SU-DHL-6 (cell line): ENCODE measurements at regions not wholly inside any gene's neighbourhood (a gene's known extent, or its start where the extent isn't known, plus 50 kb on each side); places are given as distances from the start of the nearest gene placed in this dataset.

Experiments
- CTCF ChIP-seq: fragments of 200-600 bp; sonication (generic); IDR thresholded peaks from one replicate; pipeline ENCODE4 v1.5.1; 2017; ENCODE audit warnings: antibody characterized with exemption, mild to moderate bottlenecking, low read length, moderate library complexity; ENCODE audit not compliant: insufficient read depth, poor library complexity, severe bottlenecking
- EZH2phosphoT487 ChIP-seq: fragments of 200-600 bp; sonication (generic), shearing (Covaris generic); conservative IDR thresholded peaks from 2 replicates; pipeline ENCODE4 v1.6.1; 2018; ENCODE audit warnings: mild to moderate bottlenecking, antibody characterized with exemption, low read length, moderate library complexity, mixed read lengths

GRCh38 chr21:26659182-26659581, 86.1 kb upstream of the CYYR1 start:
- no peak for TF ChIP-seq CTCF
- no peak for TF ChIP-seq EZH2phosphoT487
